D721Med (cell line): ENCODE measurements at regions not wholly inside any gene's neighbourhood (a gene's known extent, or its start where the extent isn't known, plus 50 kb on each side); places are given as distances from the start of the nearest gene placed in this dataset.

Experiments used
- DNase-seq: peaks from one replicate; pipeline ENCODE4 v3.0.0; 2011; ENCODE audit warnings: low spot score; ENCODE audit not compliant: insufficient read length
- FAIRE-seq: peaks from 2 replicates; lab custom pipeline; 2011; peaks lifted over from hg19 to GRCh38; lab: Jason Lieb, UNC
- TF ChIP-seq, protein P1 (sequence below): IDR thresholded peaks from 2 replicates; pipeline ENCODE4 v1.5.1; 2012; ENCODE audit warnings: mild to moderate bottlenecking, control low read depth; ENCODE audit not compliant: insufficient read depth; ENCODE audit errors: missing control alignments

DNA sequence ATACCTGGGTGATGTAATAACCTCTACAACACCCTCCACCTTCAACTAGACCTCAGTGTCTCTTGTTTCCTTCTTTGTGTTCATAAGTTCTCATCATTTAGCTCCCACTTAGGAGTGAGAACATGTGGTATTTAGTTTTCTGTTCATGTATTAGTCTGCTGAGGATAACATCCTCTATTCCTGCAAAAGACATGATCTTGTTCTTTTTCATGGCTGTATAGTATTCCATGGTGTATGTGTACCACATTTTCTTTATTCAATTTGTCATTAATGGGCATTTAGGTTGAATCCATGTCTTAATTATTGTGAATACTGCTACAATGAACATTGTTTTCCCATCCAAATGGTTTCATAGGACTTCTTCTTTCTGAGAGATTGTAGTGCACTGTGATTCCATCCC lies 135.7 kb downstream of the MBL2 start:
- DNase-seq, result no peak
- no peak for FAIRE-seq
- TF ChIP-seq, protein P1, sequence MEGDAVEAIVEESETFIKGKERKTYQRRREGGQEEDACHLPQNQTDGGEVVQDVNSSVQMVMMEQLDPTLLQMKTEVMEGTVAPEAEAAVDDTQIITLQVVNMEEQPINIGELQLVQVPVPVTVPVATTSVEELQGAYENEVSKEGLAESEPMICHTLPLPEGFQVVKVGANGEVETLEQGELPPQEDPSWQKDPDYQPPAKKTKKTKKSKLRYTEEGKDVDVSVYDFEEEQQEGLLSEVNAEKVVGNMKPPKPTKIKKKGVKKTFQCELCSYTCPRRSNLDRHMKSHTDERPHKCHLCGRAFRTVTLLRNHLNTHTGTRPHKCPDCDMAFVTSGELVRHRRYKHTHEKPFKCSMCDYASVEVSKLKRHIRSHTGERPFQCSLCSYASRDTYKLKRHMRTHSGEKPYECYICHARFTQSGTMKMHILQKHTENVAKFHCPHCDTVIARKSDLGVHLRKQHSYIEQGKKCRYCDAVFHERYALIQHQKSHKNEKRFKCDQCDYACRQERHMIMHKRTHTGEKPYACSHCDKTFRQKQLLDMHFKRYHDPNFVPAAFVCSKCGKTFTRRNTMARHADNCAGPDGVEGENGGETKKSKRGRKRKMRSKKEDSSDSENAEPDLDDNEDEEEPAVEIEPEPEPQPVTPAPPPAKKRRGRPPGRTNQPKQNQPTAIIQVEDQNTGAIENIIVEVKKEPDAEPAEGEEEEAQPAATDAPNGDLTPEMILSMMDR, result no peak

DNA sequence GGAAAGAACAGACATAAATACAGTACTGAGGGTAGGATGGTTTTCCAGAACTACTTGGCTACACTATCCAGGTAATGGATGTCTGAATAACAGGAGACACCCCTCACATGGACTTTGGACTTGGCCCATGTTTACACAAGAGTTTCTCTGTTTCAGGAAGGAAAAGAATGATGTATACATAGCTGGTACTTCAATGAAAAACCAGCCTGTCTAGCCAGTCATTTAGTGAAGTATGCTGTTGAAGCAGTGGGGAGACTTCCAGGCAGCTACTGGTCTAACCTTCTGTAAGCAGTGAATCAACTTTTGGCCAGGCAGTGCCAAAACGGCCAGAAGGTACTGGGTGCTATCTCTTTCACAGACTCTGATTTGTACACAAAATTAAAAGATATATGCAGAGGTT lies 135.0 kb downstream of the MBL2 start:
- no peak for FAIRE-seq
- no peak for DNase-seq
- TF ChIP-seq, protein P1, result no peak

DNA sequence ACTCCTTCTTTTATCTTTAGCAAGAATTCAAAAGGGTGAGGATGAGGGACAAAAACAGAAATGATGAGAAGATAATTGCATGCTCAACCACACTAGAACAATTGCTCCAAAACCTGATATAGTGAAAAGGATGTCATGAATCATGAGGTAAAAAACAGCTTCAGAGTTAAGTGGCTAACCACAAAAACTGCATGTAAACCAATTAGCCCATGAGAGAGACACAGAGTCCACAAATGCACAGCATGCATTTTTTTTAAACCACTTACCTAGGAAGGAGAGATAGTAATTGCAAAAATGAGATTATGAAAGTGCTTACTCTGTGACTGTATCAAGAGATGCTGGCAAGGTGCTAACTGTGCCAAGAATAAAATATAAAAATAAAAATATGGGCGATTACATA lies 132.9 kb downstream of the MBL2 start:
- no peak for FAIRE-seq
- TF ChIP-seq, protein P1, result no peak
- DNase-seq, result no peak

DNA sequence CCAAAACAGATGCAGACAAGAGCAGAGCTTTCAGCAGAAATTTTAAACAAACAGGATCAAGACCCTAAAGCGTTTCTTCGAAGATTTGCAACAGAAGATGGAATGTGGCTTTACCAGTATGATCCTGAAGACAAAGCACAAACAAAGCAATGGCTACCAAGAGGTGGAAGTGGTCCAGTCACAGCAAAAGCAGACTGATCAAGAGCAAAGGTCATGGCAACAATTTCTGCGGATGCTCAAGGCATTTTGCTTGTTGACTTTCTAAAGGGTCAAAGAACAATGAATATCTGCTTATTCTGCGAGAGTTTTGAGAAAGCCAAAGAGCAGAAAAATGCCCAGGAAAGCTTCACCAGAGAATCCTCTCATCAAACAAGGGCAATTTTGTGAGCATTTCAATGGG lies 130.4 kb downstream of the MBL2 start:
- DNase-seq (no peak), FAIRE-seq (no peak)
- TF ChIP-seq, protein P1, result no peak

DNA sequence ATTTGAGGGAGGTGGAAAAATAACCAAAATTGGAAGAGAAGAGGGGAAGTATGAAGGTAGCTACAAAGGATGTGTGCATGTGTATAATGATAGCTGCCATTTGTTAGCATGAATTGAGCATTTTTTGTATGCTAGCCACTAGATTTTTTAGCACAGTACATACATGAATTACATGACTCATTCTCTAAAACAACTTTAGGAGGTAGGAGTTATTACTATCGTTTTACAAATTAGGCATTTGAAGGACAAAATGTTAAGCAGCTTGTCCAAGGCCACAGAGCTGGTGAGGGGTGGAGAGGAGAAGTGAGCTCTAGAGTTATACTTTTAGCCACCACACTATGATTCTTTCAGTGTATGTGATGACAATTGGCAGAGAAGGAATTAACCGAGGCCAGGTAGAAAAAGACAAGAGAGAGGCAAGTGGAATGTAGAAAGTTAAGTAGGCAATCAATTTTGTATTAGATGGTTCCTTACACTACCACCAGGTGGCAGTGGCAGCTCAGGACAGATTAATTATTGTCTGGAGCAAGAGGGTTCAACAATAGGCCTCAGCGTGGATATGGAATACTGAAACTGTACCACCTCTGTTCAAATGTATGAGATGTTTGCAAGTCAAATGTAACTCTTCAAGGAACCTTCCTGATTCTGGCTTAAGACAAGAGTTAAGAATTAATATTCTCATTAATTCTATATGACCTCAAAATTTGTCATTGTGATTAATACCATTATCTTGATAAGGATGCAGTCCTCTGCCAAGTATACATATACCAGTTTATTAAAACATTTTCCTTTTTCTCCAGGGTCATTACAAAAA lies 128.0 kb downstream of the MBL2 start:
- FAIRE-seq (peak; percentile 69), DNase-seq (no peak)
- TF ChIP-seq, protein P1, result peak; percentile 70

DNA sequence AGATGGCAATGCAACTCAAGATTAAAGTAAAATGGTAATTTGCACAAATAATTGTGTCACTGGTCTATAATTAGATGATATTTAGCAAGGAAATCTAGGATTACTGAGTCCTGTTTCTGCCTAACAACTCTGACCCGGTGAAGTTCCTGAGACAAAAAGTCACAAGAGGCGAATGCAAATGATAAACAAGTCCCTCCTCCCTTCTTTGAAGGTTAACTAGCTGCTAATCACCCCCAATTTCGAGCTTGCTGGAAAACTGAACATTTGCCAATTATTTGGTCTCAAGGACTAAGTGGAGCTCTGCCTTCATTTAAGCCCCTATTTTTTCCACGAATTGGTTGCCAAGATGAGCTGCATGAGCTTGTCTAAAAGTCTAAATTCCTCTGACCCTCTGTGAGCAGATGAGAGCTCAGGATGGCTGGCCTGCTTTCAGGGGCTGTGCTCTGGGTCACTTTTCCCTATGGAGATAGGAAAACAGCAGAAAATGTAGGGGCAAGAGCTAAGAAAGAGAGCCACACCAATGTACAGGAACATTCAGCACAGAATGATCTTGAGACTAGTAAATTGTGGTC lies 127.3 kb downstream of the MBL2 start:
- FAIRE-seq, result no peak
- TF ChIP-seq, protein P1, result no peak

DNA sequence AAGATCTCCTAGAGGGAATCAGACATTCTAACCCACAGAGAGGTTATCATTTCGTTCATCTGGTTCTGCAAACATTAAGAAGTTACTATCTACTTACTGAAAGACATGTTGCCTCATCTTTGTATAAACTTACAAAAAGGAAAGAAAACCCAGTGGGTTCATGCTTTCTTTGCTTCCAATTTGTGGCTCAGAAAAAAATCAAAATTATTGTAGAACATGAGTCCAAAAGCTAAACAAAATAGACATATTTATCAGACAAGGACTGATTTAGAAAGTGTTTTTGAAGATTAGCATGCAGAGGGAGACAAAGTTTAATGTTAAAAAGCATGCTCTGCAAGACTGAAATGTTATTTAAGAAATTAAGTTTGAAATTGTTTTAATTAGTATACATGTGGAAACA lies 123.1 kb downstream of the MBL2 start:
- no peak for FAIRE-seq
- no peak for DNase-seq
- TF ChIP-seq, protein P1, result no peak

More for the DNA sequence above, 127.3 kb downstream of the MBL2 start:
- no peak for DNase-seq
